ENCODE measurements at regions not wholly inside any gene's neighbourhood (a gene's known extent, or its start where the extent isn't known, plus 50 kb on each side); places are given as distances from the start of the nearest gene placed in this dataset.
"Not testable (repeated sequence)": the region's sequence is repeated elsewhere in the genome, so short reads cannot be mapped to it uniquely, and the experiment has no call there.

GRCh38 chr2:153635494-153635893 lies 156.9 kb upstream of the RPRM start:
- DNase-seq, result no peak

GRCh38 chr2:153641046-153641445 lies 162.5 kb upstream of the RPRM start:
- no peak for DNase-seq

GRCh38 chr2:153644955-153645354 lies 166.4 kb upstream of the RPRM start:
- no peak for DNase-seq

- no peak for DNase-seq
Observed at GRCh38 chr2:153645599-153645998, 167.0 kb upstream of the RPRM start.

GRCh38 chr2:153657651-153658050 lies 179.1 kb upstream of the RPRM start:
- DNase-seq, result no peak

GRCh38 chr2:153661801-153662200 lies 183.2 kb upstream of the RPRM start:
- DNase-seq, result no peak

DNA sequence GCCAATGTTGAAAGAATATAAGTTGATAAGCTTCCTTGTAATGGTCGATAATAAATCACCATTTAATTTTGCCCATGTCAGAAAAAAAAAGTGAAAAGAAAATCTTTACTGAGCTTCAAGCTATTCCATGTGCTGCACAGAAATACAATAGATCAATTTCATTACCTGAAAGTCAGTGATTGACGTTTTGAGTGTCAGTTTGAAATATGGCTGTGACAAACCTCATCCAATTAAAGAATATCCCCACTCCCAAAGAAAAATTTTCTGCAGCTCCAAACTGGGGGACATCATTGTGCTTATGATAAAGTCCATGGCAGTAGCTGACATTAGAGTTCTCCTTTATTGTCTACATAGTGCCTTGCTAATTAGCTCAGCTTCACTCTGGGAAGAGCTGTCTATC lies 184.8 kb upstream of the RPRM start:
- no peak for DNase-seq

DNA sequence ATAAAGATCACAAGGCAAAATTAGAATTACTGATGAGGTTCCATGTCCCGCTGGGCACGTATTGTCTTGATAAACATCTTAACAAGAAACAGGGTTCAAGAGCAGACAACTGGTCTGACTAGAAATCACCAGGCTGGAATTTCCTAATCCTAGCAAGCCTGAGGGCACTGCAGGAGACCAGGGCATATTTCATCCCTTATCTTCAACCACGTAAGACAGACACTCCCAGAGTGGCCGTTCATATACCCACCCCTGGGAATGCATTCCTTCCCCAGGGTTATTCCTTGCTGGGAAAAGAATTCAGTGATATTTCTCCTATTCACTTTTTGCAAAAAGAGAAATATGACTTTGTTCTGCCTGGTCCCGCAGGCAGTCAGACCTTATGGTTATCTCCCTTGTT lies 185.4 kb upstream of the RPRM start:
- not testable (repeated sequence) for DNase-seq

- DNase-seq, result no peak
Observed at GRCh38 chr2:153667475-153667874, 188.9 kb upstream of the RPRM start.

GRCh38 chr2:153668923-153669322 lies 190.4 kb upstream of the RPRM start:
- no peak for DNase-seq

GRCh38 chr2:153710128-153710527 lies 161.6 kb upstream of the GALNT13 start:
- no peak for DNase-seq

GRCh38 chr2:153715218-153715850 lies 156.4 kb upstream of the GALNT13 start:
- DNase-seq, result no peak

GRCh38 chr2:153717060-153717459 lies 154.7 kb upstream of the GALNT13 start:
- no peak for DNase-seq

DNA sequence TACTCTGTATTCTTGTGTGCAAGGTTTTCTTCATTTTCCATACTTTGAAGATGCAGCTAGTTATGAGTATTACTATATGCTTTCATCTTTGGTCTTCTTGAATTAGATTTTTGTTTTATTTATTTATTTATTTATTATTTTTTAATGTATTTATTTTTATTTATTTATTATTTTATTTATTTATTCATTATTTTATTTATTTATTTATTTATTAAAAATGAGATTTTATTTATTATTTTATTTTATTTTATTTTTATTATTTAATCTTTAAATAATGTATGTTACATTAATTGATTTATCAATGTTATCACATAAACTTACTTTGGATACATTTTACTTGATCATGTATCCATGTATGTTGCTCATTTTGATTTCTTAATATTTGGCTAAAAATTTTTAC lies 132.3 kb upstream of the GALNT13 start:
- DNase-seq, result no peak

GRCh38 chr2:153761936-153762335 lies 109.8 kb upstream of the GALNT13 start:
- DNase-seq, result no peak

DNA sequence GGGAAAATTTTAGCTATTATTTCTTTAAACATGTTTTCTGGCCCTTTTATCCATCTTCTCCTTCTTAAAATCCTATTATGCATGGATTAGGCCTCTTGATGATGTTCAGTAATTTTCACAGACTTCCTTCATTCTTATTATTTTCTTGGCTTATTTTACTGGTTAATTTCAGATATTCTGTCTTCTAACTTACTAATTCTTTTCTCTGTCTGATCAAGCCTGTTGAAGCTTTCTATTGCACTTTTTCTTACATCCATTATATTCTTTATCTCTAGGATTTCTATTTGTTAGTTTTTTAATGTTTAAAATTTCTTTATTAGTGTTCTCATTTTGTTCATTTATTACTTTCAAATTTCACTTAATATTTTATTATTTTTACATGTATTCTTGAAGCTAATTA lies 105.3 kb upstream of the GALNT13 start:
- no peak for DNase-seq

DNA sequence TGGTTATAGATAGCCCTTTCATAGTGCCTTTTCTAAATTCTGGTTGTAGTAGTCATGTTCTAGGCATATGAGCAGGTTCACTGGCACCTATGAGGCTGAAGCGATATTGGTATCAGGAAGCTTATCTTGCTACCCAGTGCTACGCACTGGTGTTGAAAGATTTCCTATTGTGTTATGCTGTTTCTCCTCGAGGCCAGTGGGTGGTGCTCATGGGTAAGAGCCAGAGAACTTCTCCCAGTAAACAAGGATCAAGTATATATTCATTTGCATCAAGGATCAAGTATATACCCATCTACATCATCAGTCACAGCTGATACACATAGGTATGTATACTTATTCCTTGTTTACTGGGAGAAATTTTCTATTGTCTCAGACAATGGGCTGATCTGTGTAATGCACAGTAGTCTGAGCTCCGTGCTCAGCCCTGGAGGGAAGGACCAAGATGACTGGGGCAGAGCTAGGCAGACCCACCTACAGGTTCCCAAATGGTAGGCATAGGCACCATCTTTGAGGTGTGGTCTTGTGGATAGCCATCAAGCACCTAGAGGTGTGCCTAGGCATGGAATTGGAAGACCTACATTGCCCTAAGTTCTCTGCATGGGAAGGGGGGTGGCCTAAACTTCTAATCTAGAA lies 101.2 kb upstream of the GALNT13 start:
- peak; percentile 16 for DNase-seq

DNA sequence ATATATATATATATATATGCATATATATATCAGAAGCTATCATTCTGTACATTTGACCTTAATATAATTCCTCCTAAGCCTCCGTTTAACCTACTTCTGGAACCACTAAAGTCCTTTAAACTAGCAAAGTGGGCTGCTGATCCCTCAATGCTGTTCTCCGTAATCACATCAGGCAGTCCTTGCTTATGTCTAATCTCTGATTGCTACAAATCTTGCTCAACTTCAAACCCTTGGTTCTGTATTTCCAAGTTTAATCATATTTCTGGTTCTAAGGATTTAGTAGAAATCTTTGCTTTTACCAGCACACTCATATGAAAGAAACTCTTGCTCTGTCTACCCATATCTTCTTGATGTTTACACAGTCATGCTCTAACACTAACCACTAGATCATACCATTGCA lies 91.5 kb upstream of the GALNT13 start:
- DNase-seq, result no peak

GRCh38 chr2:153786016-153786415 lies 85.7 kb upstream of the GALNT13 start:
- DNase-seq, result no peak

DNA sequence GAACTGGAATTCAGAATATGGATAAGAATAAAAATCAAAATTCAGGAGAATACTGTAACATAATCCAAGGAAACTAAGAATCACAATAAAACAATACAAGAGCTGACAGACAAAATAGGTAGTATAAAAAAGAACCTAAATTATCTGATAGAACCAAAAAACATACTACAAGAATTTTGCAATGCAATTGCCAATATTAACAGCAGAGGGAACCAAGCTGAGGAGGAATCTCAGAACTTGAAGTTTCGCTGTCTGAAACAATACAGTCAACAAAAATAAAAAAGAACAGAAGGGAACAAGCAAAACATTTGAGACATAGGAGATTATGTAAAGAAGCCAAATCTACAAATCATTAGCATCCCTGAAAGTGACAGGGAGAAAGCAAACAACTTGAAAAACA lies 84.1 kb upstream of the GALNT13 start:
- DNase-seq, result no peak

GRCh38 chr2:153802671-153803070 lies 69.1 kb upstream of the GALNT13 start:
- no peak for DNase-seq

DNA sequence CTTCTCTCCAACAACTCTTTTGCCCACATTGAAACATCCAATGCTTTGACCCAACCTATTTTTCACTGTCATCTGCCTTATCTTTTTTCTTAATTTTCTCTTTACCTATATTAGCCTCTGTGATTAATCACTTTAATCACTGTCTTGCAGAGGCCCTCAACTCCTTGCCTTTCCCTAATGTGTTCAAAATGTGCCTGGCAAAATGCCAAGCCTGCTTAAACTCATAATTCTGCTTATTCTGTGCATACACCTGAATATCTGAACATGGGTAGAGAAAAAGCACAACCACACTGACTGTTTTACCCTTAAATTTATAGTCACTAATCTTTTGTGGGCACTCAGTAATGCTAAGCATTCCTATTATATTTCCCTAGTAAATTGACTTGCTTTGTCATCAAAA lies 63.0 kb upstream of the GALNT13 start:
- DNase-seq, result peak; percentile 8

- DNase-seq, result no peak
Observed at GRCh38 chr2:153811516-153811915, 60.2 kb upstream of the GALNT13 start.

GRCh38 chr2:153812632-153813031 lies 59.1 kb upstream of the GALNT13 start:
- DNase-seq, result no peak

DNA sequence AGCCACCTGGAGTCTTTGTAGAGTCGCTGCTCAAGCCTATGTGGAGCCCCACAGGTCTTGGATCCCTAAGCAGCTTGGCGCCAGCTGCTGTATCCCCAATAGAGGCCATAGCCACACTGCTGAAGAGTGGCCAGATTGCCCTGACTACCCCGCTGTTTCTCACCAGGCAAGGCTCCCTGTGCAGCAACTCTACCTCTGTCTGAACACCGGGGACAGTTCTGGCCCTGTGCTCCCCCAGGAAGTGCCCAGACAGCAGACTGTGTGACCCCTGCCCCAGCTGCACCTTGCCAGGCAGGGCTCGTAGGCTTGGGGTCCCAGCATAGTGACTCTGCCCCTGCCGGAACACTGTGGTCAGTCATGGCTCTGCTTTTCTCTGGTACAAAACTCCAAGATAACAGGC lies 53.5 kb upstream of the GALNT13 start:
- no peak for DNase-seq

Measured in NCI-H69 (cell line).